ENCODE measurements at regions not wholly inside any gene's neighbourhood (a gene's known extent, or its start where the extent isn't known, plus 50 kb on each side); places are given as distances from the start of the nearest gene placed in this dataset.
"Not testable (repeated sequence)": the region's sequence is repeated elsewhere in the genome, so short reads cannot be mapped to it uniquely, and the experiment has no call there.

- DNase-seq (ENCODE audit: low spot score, unreplicated experiment): no peak
- H3K9me3 Mint-ChIP-seq (ENCODE audit: low read depth): no peaks in the 10 kb centered on the region
- TF ChIP-seq CTCF (IDR thresholded peaks at IDR 0.05; ENCODE audit: unreplicated experiment): peak; percentile 58
- H3K27me3 Mint-ChIP-seq: peaks cover 17% of the 10 kb centered on the region
- H3K4me3 Mint-ChIP-seq (ENCODE audit: low read depth): no peak overlapping the region
- no peaks in the 10 kb centered on the region for H3K36me3 Mint-ChIP-seq (ENCODE audit: insufficient read depth)
- H3K4me1 Mint-ChIP-seq (ENCODE audit: low read depth): peaks cover 5% of the 10 kb centered on the region
- H3K27ac Mint-ChIP-seq: no peak overlapping the region
Observed at GRCh38 chr2:207230261-207231105, 64.7 kb upstream of the KLF7 start.

- no peaks in the 10 kb centered on the region for H3K9me3 Mint-ChIP-seq (ENCODE audit: low read depth)
- DNase-seq (ENCODE audit: low spot score, unreplicated experiment): no peak
- no peaks in the 10 kb centered on the region for H3K36me3 Mint-ChIP-seq (ENCODE audit: insufficient read depth)
- peaks cover 17% of the 10 kb centered on the region for H3K27me3 Mint-ChIP-seq
- no peak for TF ChIP-seq CTCF (IDR thresholded peaks at IDR 0.05; ENCODE audit: unreplicated experiment)
- H3K27ac Mint-ChIP-seq: no peak overlapping the region
- no peak overlapping the region for H3K4me3 Mint-ChIP-seq (ENCODE audit: low read depth)
- peaks cover 5% of the 10 kb centered on the region for H3K4me1 Mint-ChIP-seq (ENCODE audit: low read depth)
Observed at GRCh38 chr2:207231106-207231865, 65.5 kb upstream of the KLF7 start.

GRCh38 chr2:207231967-207232366 lies 66.2 kb upstream of the KLF7 start:
- H3K4me1 Mint-ChIP-seq (ENCODE audit: low read depth): peaks cover 2% of the 10 kb centered on the region
- H3K9me3 Mint-ChIP-seq (ENCODE audit: low read depth): no peaks in the 10 kb centered on the region
- H3K27ac Mint-ChIP-seq: no peak overlapping the region
- no peaks in the 10 kb centered on the region for H3K36me3 Mint-ChIP-seq (ENCODE audit: insufficient read depth)
- no peak for DNase-seq (ENCODE audit: low spot score, unreplicated experiment)
- no peak overlapping the region for H3K4me3 Mint-ChIP-seq (ENCODE audit: low read depth)
- TF ChIP-seq CTCF (IDR thresholded peaks at IDR 0.05; ENCODE audit: unreplicated experiment): no peak
- peaks cover 17% of the 10 kb centered on the region for H3K27me3 Mint-ChIP-seq

GRCh38 chr2:207233141-207233540 lies 67.4 kb upstream of the KLF7 start:
- H3K4me1 Mint-ChIP-seq (ENCODE audit: low read depth); H3K27ac Mint-ChIP-seq; H3K36me3 Mint-ChIP-seq (ENCODE audit: insufficient read depth); DNase-seq (ENCODE audit: low spot score, unreplicated experiment); H3K9me3 Mint-ChIP-seq (ENCODE audit: low read depth); H3K4me3 Mint-ChIP-seq (ENCODE audit: low read depth): not testable (repeated sequence)
- H3K27me3 Mint-ChIP-seq: peaks cover 17% of the 10 kb centered on the region

- DNase-seq (ENCODE audit: low spot score, unreplicated experiment): no peak
- H3K4me1 Mint-ChIP-seq (ENCODE audit: low read depth): no peaks in the 10 kb centered on the region
- no peak overlapping the region for H3K27ac Mint-ChIP-seq
- TF ChIP-seq CTCF (IDR thresholded peaks at IDR 0.05; ENCODE audit: unreplicated experiment): no peak
- H3K9me3 Mint-ChIP-seq (ENCODE audit: low read depth): no peaks in the 10 kb centered on the region
- H3K4me3 Mint-ChIP-seq (ENCODE audit: low read depth): no peak overlapping the region
- H3K36me3 Mint-ChIP-seq (ENCODE audit: insufficient read depth): no peaks in the 10 kb centered on the region
- H3K27me3 Mint-ChIP-seq: peaks cover 12% of the 10 kb centered on the region
Observed at GRCh38 chr2:207233731-207234130, 68.0 kb upstream of the KLF7 start.
